BE2C (cell line): ENCODE measurements at regions not wholly inside any gene's neighbourhood (a gene's known extent, or its start where the extent isn't known, plus 50 kb on each side); places are given as distances from the start of the nearest gene placed in this dataset.

Experiments used
- DNase-seq: peaks from one replicate; pipeline ENCODE4 v3.0.0-alpha.2; 2020
- H3K27me3 ChIP-seq: fragments of 250-450 bp; sonication (Bioruptor Pico); 2 replicates; pipeline ENCODE4 v1.5.1; 2020; ENCODE audit warnings: mild to moderate bottlenecking
- H3K36me3 ChIP-seq: fragments of 250-450 bp; sonication (Bioruptor Pico); 2 replicates; pipeline ENCODE4 v1.5.1; 2020; ENCODE audit warnings: mild to moderate bottlenecking
- H3K4me1 ChIP-seq: fragments of 250-450 bp; sonication (Bioruptor Pico); 2 replicates; pipeline ENCODE4 v1.5.1; 2020
- H3K4me3 ChIP-seq: 2 replicates; pipeline ENCODE4 v1.5.1; 2011; ENCODE audit warnings: low read depth, low read length
- H3K9me3 ChIP-seq: fragments of 250-450 bp; sonication (Bioruptor Pico); 2 replicates; pipeline ENCODE4 v1.5.1; 2020
- CTCF ChIP-seq: IDR thresholded peaks from 2 replicates; pipeline ENCODE4 v1.5.1; 2012; ENCODE audit warnings: mild to moderate bottlenecking, low read depth, low read length

DNA sequence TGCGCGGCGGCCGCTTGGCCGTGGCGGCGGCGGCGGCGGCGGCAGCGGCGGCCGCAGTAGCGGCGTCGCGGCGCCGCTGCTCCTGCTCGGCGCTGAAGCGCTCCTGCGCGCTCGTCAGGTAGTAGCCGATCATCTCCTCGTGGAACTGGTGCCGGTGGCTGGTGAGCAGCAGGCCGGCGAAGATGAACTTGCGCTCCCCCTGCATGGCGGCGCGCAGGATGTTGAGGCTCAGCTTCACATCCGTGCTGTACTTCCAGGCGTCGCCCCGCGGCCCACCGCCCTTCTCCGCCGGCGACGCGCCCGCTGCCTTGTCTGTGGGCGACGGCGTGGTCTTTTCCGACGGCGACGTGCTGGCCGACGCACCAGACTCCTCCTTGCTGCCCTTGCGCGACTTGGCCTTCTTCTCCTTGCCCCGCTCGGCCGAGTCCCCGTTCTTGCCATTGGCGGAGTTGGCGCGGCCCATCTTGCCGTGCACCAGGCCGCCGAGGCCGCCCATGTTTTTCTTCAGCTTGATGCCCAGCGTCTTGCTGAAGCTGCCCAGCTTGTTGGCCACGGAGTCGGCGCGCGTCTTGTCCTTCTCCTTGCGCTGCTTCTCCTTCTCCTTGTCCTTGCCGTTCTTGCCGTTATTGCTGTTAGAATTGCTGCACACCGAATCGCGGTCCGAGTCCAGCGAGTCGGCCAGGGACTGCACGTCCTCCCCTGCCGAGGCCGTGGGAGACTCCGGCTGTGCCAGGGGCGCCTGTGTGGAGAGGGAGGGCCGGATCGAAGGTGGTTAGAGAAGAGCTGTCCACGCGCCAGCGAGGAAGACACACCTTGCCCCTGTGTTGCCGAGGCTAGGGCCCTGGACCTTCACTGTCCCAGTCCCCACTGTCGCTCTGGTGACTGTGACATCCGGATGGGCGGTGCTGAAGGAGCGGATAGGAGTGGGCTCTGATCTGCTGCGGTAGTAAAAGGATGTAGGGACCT lies 157.6 kb downstream of the KLF13 start:
- no peak for DNase-seq
- peaks cover 3% of the 10 kb centered on the region for H3K4me1 ChIP-seq
- H3K4me3 ChIP-seq, result no peak overlapping the region
- no peaks in the 10 kb centered on the region for H3K9me3 ChIP-seq
- H3K27me3 ChIP-seq, result no peaks in the 10 kb centered on the region
- no peak for TF ChIP-seq CTCF
- H3K36me3 ChIP-seq, result no peaks in the 10 kb centered on the region

- Histone ChIP-seq H3K4me3 (no peak overlapping the region), H3K9me3 (no peaks in the 10 kb centered on the region), H3K27me3 (no peaks in the 10 kb centered on the region), H3K36me3 (no peaks in the 10 kb centered on the region), H3K4me1 (peaks cover 3% of the 10 kb centered on the region)
- DNase-seq, result no peak
- no peak for TF ChIP-seq CTCF
Observed at GRCh38 chr15:31484986-31485385, 158.4 kb downstream of the KLF13 start.

- Histone ChIP-seq H3K9me3 (no peaks in the 10 kb centered on the region), H3K4me3 (no peak overlapping the region), H3K4me1 (peaks cover 3% of the 10 kb centered on the region), H3K36me3 (no peaks in the 10 kb centered on the region), H3K27me3 (no peaks in the 10 kb centered on the region)
- no peak for DNase-seq
- no peak for TF ChIP-seq CTCF
Observed at GRCh38 chr15:31485431-31485830, 158.8 kb downstream of the KLF13 start.

GRCh38 chr15:31485911-31486461 lies 159.4 kb downstream of the KLF13 start:
- no peaks in the 10 kb centered on the region for H3K27me3 ChIP-seq
- no peaks in the 10 kb centered on the region for H3K36me3 ChIP-seq
- DNase-seq, result no peak
- no peak for TF ChIP-seq CTCF
- peaks cover 3% of the 10 kb centered on the region for H3K4me1 ChIP-seq
- H3K4me3 ChIP-seq, result no peak overlapping the region
- no peaks in the 10 kb centered on the region for H3K9me3 ChIP-seq

- Histone ChIP-seq H3K4me1 (peaks cover 3% of the 10 kb centered on the region), H3K9me3 (no peaks in the 10 kb centered on the region), H3K4me3 (no peak overlapping the region), H3K27me3 (no peaks in the 10 kb centered on the region), H3K36me3 (no peaks in the 10 kb centered on the region)
- no peak for TF ChIP-seq CTCF
- no peak for DNase-seq
Observed at GRCh38 chr15:31486506-31486905, 159.9 kb downstream of the KLF13 start.
